Stimulated activated CD4-positive, alpha-beta T cell treated with anti-CD3 and anti-CD28 coated beads, Interleukin-4, amount 100 ng/mL, for 1 hour (primary cell): ENCODE measurements at regions not wholly inside any gene's neighbourhood (a gene's known extent, or its start where the extent isn't known, plus 50 kb on each side); places are given as distances from the start of the nearest gene placed in this dataset.

Experiments used
- DNase-seq: peaks from one replicate; pipeline ENCODE4 v3.0.0-alpha.2; 2020

GRCh38 chr15:70293138-70293537, 195.4 kb upstream of the TLE3 start:
- no peak for DNase-seq

GRCh38 chr15:70292076-70292760, 194.5 kb upstream of the TLE3 start:
- no peak for DNase-seq

GRCh38 chr15:70291305-70292075, 193.8 kb upstream of the TLE3 start:
- no peak for DNase-seq

GRCh38 chr15:70290708-70291107, 193.0 kb upstream of the TLE3 start:
- no peak for DNase-seq

GRCh38 chr15:70289191-70289955, 191.7 kb upstream of the TLE3 start:
- no peak for DNase-seq

GRCh38 chr15:70286113-70286806, 188.5 kb upstream of the TLE3 start:
- DNase-seq = no peak

GRCh38 chr15:70284438-70285214, 186.9 kb upstream of the TLE3 start:
- DNase-seq = no peak

GRCh38 chr15:70283511-70283910, 185.8 kb upstream of the TLE3 start:
- DNase-seq = no peak

- no peak for DNase-seq
Measured at GRCh38 chr15:70281811-70282307, 184.1 kb upstream of the TLE3 start.

GRCh38 chr15:70281261-70281810, 183.6 kb upstream of the TLE3 start:
- DNase-seq = no peak

- no peak for DNase-seq
Measured at GRCh38 chr15:70280781-70281180, 183.1 kb upstream of the TLE3 start.

GRCh38 chr15:70279096-70279495, 181.4 kb upstream of the TLE3 start:
- no peak for DNase-seq

- no peak for DNase-seq
Measured at GRCh38 chr15:70278644-70279043, 180.9 kb upstream of the TLE3 start.

- no peak for DNase-seq
Measured at GRCh38 chr15:70277556-70277955, 179.8 kb upstream of the TLE3 start.

- DNase-seq = no peak
Measured at GRCh38 chr15:70276401-70276800, 178.7 kb upstream of the TLE3 start.

GRCh38 chr15:70275461-70276138, 177.9 kb upstream of the TLE3 start:
- no peak for DNase-seq

GRCh38 chr15:70274908-70275307, 177.2 kb upstream of the TLE3 start:
- DNase-seq = no peak

GRCh38 chr15:70274255-70274880, 176.7 kb upstream of the TLE3 start:
- DNase-seq = no peak

- no peak for DNase-seq
Measured at GRCh38 chr15:70273808-70274207, 176.1 kb upstream of the TLE3 start.

- DNase-seq = no peak
Measured at GRCh38 chr15:70272565-70273355, 175.0 kb upstream of the TLE3 start.
